OCI-LY7 (cell line): ENCODE measurements at regions not wholly inside any gene's neighbourhood (a gene's known extent, or its start where the extent isn't known, plus 50 kb on each side); places are given as distances from the start of the nearest gene placed in this dataset.

Experiments
- BruUV-seq: library from RNA; stranded (reverse); fragments of 400-500 nt; replicated peaks from 2 replicates; lab custom pipeline; 2021; lab: Mats Ljungman, UMichigan
- CTCF ChIA-PET: fragments of 300-600 bp; sonication (Branson Sonifier 250); formaldehyde crosslinking; loops from one replicate; lab custom pipeline; 2022; ENCODE audit warnings: antibody characterized with exemption; ENCODE audit not compliant: unreplicated experiment; lab: Charles Lee
- POLR2A ChIA-PET: fragments of 300-600 bp; sonication (Branson Sonifier 250); formaldehyde crosslinking; loops from one replicate; lab custom pipeline; 2022; ENCODE audit warnings: antibody characterized with exemption; lab: Charles Lee
- DNase-seq: peaks from one replicate; pipeline ENCODE4 v3.0.0-alpha.2; 2015; ENCODE audit warnings: low spot score
- H2AFZ ChIP-seq: fragments of 200-600 bp; sonication (generic), shearing (Covaris generic); 2 replicates; pipeline ENCODE4 v1.6.1; 2014; ENCODE audit warnings: mild to moderate bottlenecking, antibody characterized with exemption, low read length, moderate library complexity
- H3K27ac ChIP-seq: fragments of 200-600 bp; sonication (generic); 2 replicates; pipeline ENCODE4 v1.5.1; 2014; ENCODE audit warnings: mixed run types, low read depth, mild to moderate bottlenecking, moderate library complexity, low read length, inconsistent platforms; ENCODE audit not compliant: poor library complexity, severe bottlenecking
- H3K36me3 ChIP-seq: fragments of 200-600 bp; sonication (generic); 2 replicates; pipeline ENCODE4 v1.6.1; 2014; ENCODE audit warnings: mild to moderate bottlenecking, antibody characterized with exemption, low read length, moderate library complexity, mixed read lengths; ENCODE audit not compliant: insufficient read depth
- H3K4me1 ChIP-seq: fragments of 200-600 bp; sonication (generic); 2 replicates; pipeline ENCODE4 v1.5.1; 2014; ENCODE audit warnings: mild to moderate bottlenecking, low read length; ENCODE audit not compliant: insufficient read depth, poor library complexity, severe bottlenecking
- H3K4me2 ChIP-seq: fragments of 200-600 bp; sonication (generic); 2 replicates; pipeline ENCODE4 v1.6.1; 2014; ENCODE audit warnings: mild to moderate bottlenecking, low read length
- H3K4me3 ChIP-seq: fragments of 200-600 bp; sonication (generic); 2 replicates; pipeline ENCODE4 v1.5.1; 2014; ENCODE audit warnings: mild to moderate bottlenecking, low read depth, low read length; ENCODE audit not compliant: poor library complexity, severe bottlenecking
- H3K79me2 ChIP-seq: fragments of 200-600 bp; sonication (generic); 2 replicates; pipeline ENCODE4 v1.6.1; 2016; ENCODE audit warnings: low read depth, mild to moderate bottlenecking, low read length, moderate library complexity, mixed read lengths; ENCODE audit not compliant: insufficient read depth
- H3K9me2 ChIP-seq: fragments of 200-600 bp; sonication (generic); 2 replicates; pipeline ENCODE4 v1.6.1; 2016; ENCODE audit warnings: mild to moderate bottlenecking, low read length, mixed read lengths; ENCODE audit not compliant: insufficient read depth
- H3K9me3 ChIP-seq: fragments of 200-600 bp; sonication (generic); 2 replicates; pipeline ENCODE4 v1.6.1; 2014; ENCODE audit warnings: mild to moderate bottlenecking, mixed run types, low read length, mixed read lengths
- H4K20me1 ChIP-seq: fragments of 200-600 bp; sonication (generic); 2 replicates; pipeline ENCODE4 v1.6.1; 2014; ENCODE audit warnings: mild to moderate bottlenecking, antibody characterized with exemption, low read length, moderate library complexity, mixed read lengths; ENCODE audit not compliant: insufficient read depth
- EZH2phosphoT487 ChIP-seq: fragments of 200-600 bp; sonication (generic); IDR thresholded peaks from 2 replicates; pipeline ENCODE4 v1.6.1; 2018; ENCODE audit warnings: low read depth, borderline replicate concordance, mild to moderate bottlenecking, mixed run types, antibody characterized with exemption, low read length, moderate library complexity, mixed read lengths
- intact Hi-C: fragments of 100-400 bp; cut with micrococcal nuclease; formaldehyde crosslinking; loops from one replicate; pipeline ENCODE4 v1.10.0; 2022; ENCODE audit not compliant: unreplicated experiment
- TF ChIP-seq, protein P1 (sequence below): fragments of 200-600 bp; sonication (generic); conservative IDR thresholded peaks from 2 replicates; pipeline ENCODE4 v1.5.1; 2014; ENCODE audit warnings: mild to moderate bottlenecking, antibody characterized with exemption, low read length, moderate library complexity, mixed read lengths

DNA sequence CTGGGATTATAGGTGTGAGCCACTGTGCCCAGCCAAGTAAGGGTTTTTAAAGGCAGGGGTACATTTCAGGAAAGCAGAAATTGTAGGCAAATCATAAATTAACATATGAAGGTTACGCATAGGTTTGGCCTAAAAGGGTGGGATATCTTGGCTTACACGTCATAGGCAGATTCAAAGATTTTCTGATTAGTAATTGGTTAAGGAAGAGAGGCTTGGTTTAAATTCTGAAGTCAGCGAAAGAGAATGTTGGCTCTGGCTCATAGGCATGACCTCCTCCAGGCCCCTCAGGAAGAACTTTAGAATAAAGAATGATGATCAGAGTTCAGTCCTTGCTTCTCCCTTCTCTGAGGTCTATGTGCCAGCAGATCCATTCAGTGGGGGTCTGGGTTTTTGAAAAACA is 124.8 kb upstream of the RBBP6 start:
- Histone ChIP-seq H3K4me1 (no peaks in the 10 kb centered on the region), H3K4me3 (no peak overlapping the region), H3K79me2 (no peaks in the 10 kb centered on the region), H2AFZ (no peak overlapping the region), H3K9me2 (no peaks in the 10 kb centered on the region), H3K4me2 (no peak overlapping the region), H3K27ac (no peak overlapping the region), H3K9me3 (no peaks in the 10 kb centered on the region), H4K20me1 (no peaks in the 10 kb centered on the region), H3K36me3 (no peaks in the 10 kb centered on the region)
- POLR2A ChIA-PET: interaction anchor here (0.7 kb wide), 1 partner anchor 346 kb away, joined by 4 read pairs; no protein-coding TSS in a partner anchor
- no peak for TF ChIP-seq EZH2phosphoT487
- TF ChIP-seq, protein P1, sequence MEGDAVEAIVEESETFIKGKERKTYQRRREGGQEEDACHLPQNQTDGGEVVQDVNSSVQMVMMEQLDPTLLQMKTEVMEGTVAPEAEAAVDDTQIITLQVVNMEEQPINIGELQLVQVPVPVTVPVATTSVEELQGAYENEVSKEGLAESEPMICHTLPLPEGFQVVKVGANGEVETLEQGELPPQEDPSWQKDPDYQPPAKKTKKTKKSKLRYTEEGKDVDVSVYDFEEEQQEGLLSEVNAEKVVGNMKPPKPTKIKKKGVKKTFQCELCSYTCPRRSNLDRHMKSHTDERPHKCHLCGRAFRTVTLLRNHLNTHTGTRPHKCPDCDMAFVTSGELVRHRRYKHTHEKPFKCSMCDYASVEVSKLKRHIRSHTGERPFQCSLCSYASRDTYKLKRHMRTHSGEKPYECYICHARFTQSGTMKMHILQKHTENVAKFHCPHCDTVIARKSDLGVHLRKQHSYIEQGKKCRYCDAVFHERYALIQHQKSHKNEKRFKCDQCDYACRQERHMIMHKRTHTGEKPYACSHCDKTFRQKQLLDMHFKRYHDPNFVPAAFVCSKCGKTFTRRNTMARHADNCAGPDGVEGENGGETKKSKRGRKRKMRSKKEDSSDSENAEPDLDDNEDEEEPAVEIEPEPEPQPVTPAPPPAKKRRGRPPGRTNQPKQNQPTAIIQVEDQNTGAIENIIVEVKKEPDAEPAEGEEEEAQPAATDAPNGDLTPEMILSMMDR: no peak
- CTCF ChIA-PET: no interaction called here
- BruUV-seq: no TSS peak
- DNase-seq: no peak
- intact Hi-C loops: no loop called here

DNA sequence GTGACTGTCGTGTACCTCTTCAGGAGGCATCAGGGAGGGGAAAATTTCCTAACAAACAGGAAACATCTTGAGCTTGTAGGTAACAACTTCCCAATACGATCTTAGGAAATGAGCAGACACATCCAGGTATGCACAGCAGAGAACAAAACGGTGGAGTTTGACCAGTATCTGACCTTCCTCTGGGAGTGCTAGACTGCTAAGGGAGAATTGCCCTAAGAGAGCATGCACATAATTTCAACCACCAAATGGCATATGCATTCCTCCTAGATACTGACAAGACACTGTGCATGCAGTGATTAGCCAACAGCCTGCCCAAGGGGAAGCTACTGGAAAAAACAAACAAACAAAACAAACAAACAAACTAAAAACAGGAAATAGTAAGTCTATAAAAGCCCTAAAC is 120.6 kb upstream of the RBBP6 start:
- H3K4me3 ChIP-seq: no peak overlapping the region
- no peaks in the 10 kb centered on the region for H3K9me3 ChIP-seq
- no peaks in the 10 kb centered on the region for H4K20me1 ChIP-seq
- H2AFZ ChIP-seq: no peak overlapping the region
- TF ChIP-seq, protein P1: no peak
- no peak for TF ChIP-seq EZH2phosphoT487
- no peaks in the 10 kb centered on the region for H3K79me2 ChIP-seq
- H3K4me1 ChIP-seq: no peaks in the 10 kb centered on the region
- no peak overlapping the region for H3K27ac ChIP-seq
- ChIA-PET POLR2A (no interaction called here), CTCF (no interaction called here)
- no peaks in the 10 kb centered on the region for H3K36me3 ChIP-seq
- no peak overlapping the region for H3K4me2 ChIP-seq
- DNase-seq: no peak
- intact Hi-C loops: no loop called here
- BruUV-seq: no TSS peak
- H3K9me2 ChIP-seq: no peaks in the 10 kb centered on the region

DNA sequence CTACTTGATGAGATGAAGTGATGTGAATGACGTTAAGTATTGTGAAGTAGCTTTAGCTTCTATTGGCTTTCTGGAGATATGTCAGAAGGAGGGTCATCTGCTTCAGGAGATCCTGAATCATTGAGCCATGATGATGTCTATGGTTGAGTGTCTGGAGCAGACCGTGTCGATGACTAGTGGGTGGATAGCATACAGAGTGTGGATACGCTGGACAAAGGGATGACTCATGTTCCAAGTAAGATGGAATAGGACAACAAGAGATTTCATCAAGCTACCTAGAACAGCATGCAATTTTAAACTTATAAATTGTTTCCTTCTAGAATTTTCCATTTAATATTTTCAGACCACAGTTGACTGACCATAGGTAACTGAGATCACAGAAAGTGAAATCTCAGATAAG is 116.1 kb upstream of the RBBP6 start:
- TF ChIP-seq EZH2phosphoT487: no peak
- TF ChIP-seq, protein P1: no peak
- Histone ChIP-seq H2AFZ (no peak overlapping the region), H4K20me1 (no peaks in the 10 kb centered on the region), H3K4me2 (no peak overlapping the region), H3K4me1 (no peaks in the 10 kb centered on the region), H3K36me3 (no peaks in the 10 kb centered on the region), H3K4me3 (no peak overlapping the region), H3K79me2 (no peaks in the 10 kb centered on the region), H3K9me2 (no peaks in the 10 kb centered on the region), H3K27ac (no peak overlapping the region), H3K9me3 (no peaks in the 10 kb centered on the region)
- intact Hi-C loops: loop anchor here (10.0 kb wide), 1 partner anchor 369 kb away; no protein-coding TSS in a partner anchor
- POLR2A ChIA-PET: no interaction called here
- CTCF ChIA-PET: no interaction called here
- no TSS peak for BruUV-seq
- no peak for DNase-seq
